NOMO-1 treated with DMSO at 0.1 percent for 48 hours (cell line): ENCODE measurements at regions not wholly inside any gene's neighbourhood (a gene's known extent, or its start where the extent isn't known, plus 50 kb on each side); places are given as distances from the start of the nearest gene placed in this dataset.

Experiments used
- DNase-seq: peaks from one replicate; lab custom pipeline; 2025; ENCODE audit not compliant: unreplicated experiment; lab: John Stamatoyannopoulos, UW

DNA sequence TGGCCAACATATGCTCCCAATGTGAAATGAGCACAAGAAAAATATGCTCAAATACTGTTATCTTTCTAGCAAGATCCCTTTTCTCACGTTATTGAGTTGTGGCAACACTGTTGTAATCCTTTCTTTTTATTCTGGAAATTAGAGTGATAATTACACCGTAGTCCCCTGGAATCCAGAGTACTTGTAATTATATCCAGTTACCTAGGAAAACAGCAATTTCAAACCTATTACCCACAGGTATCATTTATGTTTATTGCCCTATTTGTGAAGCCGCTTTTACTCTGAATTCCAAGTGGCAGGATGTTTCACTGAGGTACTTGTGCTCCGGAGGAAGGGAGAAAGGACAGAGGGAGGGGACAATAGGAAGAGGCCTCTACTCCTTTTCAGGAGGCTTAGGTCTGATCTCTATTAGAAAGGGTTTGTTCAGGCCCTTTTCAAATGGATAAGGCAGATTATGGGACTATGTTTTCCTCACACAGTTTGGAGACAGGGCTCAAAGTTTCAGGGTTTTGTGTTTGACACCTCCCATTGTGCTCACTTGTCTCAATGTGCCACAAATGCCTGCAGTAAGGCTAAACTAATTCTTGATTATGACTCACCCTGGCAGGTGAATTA, 646.6 kb downstream of the TUSC7 start:
- no peak for DNase-seq

DNA sequence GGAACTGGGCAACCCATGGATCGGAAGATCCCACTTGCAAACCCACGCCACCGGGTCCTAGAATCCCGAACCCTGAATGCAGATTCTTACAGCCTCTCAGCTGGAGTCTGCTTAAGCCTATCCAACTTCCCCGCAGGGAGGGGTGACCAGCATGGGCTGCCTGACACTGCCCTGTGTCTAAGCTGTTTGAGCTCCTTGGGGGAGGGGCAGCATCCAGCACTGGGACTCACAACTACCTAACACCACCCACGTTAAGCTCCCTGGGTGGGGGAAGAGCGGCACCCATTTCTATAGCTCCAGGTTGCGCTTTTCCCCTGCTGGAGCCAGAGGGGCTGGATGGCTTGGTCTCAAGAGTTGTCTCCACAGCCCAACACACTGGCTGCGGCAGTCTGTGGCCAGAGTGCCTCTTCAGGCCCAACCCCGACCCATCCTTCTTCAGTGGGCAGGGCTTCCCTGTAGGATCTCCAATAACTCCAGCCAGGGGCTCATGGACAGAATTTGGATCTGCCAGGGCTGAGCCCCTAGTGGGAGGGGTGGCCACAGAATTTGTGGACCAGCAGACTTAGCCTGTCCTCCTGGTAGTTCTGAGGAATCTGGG, 649.2 kb downstream of the TUSC7 start:
- no peak for DNase-seq

DNA sequence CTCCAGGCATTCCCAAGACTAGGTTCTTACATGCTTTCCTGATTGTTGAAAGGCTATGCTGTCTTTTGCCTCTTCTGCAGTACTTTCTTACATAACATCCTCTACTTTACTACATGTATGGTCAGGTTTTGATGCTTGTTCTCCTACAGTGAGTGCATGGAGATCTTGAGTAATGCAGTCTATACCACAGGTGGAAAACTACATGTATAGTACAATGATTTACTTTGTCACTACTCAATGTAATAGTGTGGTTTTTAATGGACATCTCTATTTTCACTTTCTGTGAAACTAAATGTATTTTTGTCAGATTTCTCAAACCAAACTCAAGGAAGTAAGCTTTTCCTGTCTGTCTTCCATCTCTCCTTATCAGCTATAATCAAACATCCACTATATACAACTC, 657.0 kb downstream of the TUSC7 start:
- DNase-seq, result no peak

DNA sequence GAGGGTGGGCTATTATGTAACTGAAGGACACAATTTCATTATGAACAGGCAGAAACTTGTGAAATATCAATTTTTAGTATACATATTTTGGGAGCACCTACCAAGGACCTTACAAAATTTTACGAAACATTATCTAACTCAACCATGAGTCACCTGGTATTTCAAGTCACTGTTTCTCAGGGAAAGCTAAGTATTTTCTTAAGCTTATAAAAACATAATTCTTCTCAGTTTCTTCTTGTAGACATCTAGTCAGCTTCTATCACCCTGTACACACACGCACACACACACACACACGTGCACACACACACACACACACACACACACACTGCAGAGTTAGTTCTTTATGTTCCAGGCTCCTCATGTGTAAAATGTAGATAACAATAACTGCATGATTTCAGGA, 658.3 kb downstream of the TUSC7 start:
- no peak for DNase-seq

DNA sequence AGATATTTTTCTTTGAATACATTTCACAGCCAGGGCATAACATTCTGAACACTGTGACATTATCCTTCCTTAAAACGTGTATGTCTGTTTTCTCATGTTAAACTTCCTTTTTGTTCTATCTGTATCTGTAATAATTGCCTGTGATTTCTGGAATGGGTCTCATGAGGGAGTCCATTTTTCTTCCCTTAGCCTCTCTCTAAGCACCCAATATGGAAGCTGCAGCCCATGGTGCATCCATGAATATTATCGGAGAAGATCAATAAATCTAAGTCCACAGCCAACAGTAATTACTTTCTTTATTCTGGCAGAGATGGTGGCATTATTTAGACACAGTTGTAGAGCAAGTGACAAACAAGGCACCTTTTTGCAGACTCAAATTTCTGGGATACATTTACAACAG, 671.1 kb downstream of the TUSC7 start:
- DNase-seq, result no peak

DNA sequence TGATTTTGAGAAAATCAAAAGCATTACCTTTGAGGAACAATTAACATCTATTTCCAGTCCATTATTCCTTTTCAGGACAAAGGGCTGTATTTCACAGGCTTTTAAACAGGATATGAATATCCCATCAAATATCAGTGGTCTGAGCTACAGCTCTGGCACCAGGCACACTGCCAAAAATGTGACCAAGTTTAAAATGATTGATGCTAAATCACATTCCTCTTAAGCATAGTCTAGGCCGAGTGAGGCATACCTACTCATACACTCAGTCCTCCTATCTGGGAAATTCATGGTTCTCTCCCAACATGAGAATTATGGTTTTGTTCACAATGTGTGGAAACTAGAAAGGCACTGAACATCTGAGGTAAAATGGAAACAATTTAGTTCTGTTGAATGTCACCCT, 683.5 kb downstream of the TUSC7 start:
- no peak for DNase-seq

DNA sequence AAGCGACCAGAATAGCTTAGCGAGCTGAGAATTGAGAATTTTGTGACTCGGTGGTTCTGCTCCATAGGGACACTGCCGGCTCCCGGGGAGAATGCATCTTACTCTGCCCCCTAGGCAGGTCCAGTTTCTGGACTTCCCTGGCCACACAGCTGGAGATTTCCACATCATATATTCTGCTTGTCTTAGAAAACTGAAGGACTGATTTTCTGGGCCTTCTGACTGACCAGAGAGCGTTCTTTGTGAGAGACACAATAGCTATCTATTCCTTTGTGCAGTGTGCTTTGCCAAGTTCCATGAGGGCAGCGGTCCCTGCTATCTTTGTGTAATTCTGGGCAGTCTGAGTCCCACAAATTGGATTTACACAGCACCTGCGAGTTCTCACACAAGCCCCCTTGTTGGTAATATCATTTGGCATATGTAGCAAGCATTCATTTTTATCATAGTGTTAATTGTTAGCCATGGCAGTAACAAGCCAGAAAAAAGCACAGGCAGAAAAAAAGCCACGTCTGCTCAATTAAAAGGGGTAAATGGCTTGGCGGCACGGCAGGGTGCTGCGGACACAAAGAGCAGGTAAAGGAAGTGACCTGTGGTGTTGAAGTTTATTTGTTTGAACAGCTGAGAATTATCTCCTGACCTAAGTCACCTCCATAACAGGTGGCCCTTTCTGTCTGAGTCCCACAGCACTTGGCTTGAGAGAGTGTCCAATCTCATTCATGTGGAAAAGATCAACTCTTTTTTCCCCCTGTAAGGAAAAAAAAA, 688.7 kb downstream of the TUSC7 start:
- DNase-seq, result no peak

DNA sequence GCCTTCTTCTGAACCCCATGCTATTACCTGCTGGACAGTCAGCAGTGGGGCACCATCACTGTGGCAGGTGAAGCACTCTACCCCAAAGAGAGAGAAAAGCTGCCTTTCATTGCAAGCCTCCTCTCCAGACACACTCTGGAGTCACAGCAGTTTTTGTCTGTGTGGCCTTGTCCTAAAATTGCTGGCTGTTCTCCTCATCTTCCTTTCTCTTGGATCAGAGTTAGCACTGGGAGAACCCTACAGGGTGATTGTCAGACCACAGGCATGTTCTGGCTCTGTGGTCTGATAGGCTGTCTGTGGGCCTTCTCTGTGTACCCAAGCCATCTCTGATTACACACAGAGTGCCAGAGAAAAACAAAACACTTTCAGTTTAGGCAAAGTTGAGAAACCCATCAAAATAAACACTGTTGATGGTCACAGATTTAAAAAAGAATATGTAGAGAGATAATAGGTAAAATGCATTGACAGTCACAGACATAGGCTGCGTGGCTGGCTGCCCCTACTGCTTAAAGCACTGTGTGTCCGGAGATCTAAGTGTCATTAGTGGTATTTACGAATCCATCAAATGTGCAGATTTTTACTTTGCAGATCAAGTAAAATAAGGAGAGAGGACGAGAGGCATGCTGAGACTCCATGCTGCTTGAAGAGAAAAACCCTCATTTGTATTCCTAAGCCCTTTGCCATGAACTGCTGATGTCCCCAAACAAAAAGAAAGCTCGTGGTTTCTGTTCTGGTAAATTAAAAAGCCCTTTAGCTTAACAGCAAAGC, 689.9 kb downstream of the TUSC7 start:
- no peak for DNase-seq

DNA sequence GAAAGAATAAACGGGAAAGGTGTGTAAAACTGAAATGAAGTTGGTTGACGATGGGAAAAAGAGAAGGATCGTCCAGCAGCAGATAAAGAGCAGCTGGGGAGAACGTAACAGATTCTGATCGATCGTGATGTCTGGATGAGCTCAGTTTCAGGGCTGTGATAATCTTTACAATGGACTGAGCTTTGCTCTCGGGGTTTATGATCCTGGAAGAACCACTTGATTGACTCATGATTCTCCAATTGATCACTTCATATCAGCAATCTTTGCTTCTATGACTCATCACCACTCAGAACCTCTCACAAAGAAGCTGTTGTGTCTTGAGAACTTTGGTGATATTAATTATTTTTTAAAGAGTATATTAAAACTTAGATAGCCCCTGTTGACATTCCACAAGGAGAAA, 690.7 kb downstream of the TUSC7 start:
- no peak for DNase-seq

DNA sequence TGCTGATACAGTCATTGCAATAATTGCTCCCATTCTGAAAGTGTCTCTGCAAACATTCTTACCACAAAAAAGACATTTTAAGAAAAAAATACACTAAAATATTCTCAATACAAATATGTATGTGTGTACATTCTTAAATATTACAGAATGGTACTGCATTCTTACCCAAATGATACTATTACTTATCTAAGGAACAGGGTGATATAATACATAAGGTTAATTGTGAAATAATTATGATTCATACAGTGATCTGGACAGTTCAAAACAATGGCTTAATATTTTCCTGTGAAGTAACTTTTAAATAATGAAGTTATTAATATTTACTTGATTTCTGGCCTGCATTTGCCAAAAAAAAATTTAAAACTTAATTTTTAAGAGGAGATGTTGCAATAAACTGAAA, 694.6 kb downstream of the TUSC7 start:
- DNase-seq, result peak; percentile 16

DNA sequence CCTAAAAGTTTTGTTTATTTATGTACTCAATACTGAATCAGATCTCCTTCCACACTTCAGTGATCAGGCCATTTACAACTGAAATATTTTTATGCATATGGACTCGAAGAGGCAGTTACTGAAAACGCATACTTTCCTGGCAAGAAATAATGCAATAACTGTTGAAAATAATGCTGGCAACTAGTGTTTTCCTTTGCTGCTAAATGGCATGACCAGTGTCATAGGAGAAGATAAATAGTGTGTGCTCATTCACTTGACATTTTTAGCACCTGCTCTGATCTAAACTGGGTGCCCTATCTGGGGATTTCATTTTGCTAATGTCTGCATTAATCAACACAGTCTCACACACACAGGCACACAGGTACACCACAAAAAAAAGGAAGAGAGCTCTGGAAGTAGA, 695.2 kb downstream of the TUSC7 start:
- DNase-seq, result no peak

DNA sequence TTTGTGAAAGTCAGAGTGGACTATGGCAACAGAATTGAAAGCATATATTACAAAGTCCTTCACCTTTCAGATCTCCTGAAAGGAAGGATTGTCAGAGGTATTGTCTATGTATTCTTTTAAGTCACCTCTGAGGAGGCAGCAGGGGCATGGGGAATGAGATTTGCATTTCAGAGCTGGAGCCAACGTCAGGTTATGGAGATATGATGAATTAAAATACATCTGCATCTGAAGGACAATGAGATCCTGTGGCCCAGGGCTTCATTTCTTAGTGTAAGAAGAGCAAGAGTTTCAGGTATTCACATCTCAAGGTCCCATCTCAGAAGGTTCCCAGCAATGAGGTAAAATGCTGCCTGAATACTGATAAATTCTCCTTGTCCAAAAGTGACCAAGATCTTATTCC, 695.8 kb downstream of the TUSC7 start:
- no peak for DNase-seq

DNA sequence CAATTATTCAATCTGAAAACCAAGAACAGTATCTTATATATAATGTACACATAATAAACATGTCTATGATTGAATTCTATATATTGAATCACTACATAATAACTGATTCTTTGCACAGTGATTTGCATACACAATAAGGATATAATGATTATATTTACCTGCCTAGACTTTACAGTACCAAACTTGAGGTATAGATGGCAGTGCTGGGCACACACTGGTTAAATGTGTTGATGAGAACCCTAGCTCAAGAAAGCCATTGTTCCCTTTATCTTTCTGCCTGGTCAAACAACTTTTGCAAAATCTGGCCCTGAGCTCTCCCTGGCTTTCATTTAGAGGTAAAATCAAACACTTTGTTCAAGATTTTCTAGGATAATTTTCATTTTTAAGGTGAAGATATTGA, 697.7 kb downstream of the TUSC7 start:
- DNase-seq, result peak; percentile 22

DNA sequence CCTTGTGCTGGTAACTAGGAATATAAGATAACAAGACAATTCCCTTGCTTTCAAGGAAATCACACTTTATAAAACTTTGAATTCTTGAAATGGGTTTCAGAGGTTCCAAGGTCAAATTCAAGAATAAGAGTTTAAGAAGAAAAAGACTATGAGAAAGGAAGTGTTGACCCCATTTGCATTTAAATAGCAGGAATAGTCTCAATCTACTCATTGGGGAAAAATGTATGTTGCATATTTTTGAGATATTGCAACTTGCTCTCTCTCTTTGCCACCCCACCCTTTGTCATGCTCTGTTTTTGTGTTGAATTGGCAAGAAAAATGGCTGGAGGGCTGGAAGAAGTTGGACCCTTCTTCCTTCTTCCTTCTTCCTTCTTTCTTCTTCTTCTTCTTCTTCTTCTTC, 699.2 kb downstream of the TUSC7 start:
- no peak for DNase-seq

DNA sequence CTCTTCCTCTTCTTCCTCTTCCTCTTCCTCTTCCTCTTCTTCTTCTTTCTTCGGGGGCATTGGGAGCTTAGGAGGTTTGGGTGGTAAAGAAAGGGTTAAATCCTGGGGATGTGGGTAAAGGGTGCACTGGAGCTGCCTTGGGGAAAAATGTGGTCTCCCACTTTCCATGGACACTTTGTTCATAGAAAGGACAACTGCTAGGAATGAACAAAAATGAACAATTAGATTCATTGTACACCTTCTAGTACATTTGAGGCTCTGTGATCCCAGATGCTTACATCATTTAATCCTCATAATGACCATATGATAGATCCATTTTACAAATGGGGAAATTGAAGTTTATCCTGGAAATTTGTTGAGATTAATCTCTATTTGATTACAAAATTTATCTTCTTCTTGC, 699.7 kb downstream of the TUSC7 start:
- no peak for DNase-seq

DNA sequence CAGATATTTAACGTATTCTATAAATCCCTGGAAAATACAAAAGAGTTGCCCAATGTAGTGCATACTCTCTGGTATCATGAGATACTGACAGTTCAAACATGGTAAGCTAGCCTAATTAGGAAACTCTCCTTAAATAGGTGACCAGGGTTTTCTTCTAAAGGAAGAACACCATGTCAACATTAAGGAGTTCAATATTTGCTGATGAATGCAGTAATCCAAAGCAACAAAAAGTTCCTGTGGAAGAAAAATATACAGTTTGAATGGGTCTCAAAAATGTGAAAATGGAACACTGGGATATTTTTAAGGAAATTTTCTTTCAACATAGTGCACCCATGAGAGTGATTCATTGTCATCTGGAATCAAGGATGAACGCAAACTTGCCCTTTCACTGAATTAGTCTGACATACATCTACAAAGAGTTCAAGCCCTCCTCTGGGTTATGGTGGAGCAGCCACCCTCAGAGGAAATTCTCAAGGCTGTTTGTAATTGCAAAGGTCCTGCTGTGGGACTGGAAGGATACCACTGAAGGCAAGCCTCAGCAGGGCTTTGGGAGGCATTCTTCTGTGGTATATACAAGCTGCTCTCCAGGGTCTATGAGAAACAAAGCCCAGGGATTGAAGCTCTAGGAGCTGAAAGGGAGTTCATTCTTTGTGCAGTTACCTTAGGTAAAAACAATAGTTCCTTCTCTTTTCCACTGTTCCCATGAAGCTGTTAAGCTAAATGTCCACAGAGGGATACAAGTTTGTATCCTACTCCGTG, 700.3 kb downstream of the TUSC7 start:
- no peak for DNase-seq

DNA sequence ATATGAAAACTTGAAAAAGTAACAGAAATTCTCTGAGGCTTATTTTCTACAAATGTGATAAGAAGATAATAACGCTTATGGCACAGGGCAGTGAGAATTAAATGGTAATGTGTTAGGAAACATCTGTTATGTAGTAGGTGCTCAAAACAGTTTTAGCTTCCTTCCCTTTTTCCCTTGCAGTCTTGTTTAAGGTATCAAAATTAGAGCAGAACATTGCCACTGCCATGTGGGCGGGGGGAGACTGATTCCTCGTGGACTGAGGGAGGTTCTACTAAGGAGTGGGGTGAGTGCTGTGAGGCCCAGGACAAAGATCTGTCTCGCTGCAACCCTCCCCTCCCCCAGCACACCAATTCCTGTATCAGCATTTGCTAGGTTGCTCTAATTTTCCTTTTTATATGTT, 702.4 kb downstream of the TUSC7 start:
- DNase-seq, result peak; percentile 61

DNA sequence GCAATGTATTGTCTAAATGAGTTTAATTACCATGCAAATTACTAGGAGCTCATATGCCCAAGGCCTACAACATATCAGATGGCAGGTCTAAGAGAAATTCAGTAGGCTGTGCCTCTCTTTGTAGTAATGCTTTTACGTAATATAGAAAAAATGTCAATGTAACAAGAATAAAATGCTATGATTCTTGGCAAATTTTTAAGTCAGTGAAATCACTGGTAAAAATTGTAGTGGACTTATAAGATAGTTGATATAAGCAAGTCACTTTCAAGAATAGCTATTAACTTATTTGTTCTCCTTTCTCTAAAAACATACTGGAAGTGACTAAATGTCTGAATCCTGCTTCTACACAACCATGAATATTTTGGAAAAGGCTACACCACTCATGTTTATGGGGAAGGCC, 707.8 kb downstream of the TUSC7 start:
- no peak for DNase-seq

DNA sequence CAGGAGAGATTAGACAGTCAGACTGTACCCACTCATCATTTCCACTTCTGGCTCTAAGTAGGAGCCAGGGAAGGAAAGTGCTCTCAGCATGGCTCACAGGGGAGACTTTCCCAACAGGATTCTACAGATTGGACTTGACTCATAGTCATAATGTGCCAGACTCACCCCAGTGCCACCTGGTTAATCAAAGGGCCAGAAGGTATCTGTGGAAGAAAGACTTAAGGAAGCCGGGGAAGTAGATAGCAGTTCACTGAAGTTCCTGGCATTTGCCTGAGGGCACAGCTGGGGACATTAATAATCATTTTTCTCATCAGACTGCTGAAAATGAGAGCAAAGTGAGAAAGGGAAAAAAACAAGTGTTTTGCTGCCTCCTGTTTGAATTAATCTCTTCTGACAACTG, 717.5 kb downstream of the TUSC7 start:
- DNase-seq, result no peak

DNA sequence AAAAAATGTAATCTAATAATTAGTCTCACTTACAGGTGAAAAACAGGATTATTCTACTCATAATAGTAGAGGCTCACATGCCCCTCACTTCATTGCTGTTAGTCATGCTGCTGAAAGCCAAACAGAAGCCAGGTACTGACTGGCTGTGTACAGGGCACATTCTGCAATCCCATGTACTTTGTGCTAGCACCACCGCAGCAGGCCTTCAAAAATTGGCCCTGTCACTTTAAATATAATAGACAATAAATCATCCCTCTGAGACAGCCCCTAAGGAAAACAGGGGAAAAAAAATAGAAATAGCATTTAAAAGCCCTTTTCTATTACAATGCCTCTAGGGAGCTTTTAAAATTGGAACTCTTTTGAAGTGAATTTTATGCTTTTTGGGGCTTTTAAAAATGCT, 723.8 kb downstream of the TUSC7 start:
- DNase-seq, result no peak
